ENCODE measurements at regions not wholly inside any gene's neighbourhood (a gene's known extent, or its start where the extent isn't known, plus 50 kb on each side); places are given as distances from the start of the nearest gene placed in this dataset.

DNA sequence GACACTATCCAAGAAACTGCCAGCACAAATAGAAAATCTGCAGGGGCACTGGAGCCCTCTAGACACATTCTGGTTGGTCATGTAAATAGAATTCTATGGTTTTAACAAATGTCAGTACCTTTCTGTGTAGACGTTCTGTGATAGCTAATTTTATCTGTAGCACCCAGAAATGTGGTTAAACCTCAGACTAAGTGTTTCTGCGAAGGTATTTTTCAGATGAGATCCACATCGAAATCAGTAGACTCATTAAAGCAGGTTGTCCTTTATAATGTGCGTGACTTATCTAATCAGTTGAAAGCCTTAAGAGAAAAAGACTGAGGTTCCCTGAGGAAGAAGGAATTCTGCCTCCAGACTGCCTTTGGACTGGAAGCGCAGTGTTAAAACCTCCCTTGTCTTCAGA lies 922.9 kb downstream of the EFNB2 start:
- no peak for DNase-seq
- H3K4me1 ChIP-seq, result peaks cover 0 to 25% (median 8%) of the 10 kb centered on the region in 4 donors
- H3K4me3 ChIP-seq, result no peak overlapping the region
- no peak overlapping the region for H3K27ac ChIP-seq
- no peaks in the 10 kb centered on the region for H3K9me3 ChIP-seq
- no peaks in the 10 kb centered on the region for H3K27me3 ChIP-seq
- no peaks in the 10 kb centered on the region for H3K36me3 ChIP-seq
- TF ChIP-seq, protein P1, sequence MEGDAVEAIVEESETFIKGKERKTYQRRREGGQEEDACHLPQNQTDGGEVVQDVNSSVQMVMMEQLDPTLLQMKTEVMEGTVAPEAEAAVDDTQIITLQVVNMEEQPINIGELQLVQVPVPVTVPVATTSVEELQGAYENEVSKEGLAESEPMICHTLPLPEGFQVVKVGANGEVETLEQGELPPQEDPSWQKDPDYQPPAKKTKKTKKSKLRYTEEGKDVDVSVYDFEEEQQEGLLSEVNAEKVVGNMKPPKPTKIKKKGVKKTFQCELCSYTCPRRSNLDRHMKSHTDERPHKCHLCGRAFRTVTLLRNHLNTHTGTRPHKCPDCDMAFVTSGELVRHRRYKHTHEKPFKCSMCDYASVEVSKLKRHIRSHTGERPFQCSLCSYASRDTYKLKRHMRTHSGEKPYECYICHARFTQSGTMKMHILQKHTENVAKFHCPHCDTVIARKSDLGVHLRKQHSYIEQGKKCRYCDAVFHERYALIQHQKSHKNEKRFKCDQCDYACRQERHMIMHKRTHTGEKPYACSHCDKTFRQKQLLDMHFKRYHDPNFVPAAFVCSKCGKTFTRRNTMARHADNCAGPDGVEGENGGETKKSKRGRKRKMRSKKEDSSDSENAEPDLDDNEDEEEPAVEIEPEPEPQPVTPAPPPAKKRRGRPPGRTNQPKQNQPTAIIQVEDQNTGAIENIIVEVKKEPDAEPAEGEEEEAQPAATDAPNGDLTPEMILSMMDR (IDR thresholded peaks at IDR 0.05), result no peak
- intact Hi-C loops (cut with DNase I; ENCODE audit: low total_unique reads), result no loop called here

DNA sequence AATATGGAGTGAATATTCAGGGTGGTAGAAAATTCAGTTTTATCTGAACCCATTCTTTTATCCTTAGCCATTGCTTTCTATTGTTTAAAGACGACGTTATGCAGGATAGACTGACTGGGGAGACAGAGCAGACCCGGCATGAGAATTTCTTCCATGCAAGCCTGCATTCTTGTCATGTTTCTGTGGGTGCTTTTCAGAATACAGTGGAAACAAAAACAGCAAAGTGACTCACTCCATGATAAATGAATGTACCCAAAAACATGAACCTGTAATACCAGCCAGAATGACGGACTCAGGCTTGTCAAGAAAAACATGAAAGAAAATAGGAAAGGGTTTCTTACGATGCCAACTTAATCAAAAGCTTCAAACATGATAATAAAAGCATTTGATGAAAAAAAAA lies 924.0 kb downstream of the EFNB2 start:
- TF ChIP-seq, protein P1 (IDR thresholded peaks at IDR 0.05), result no peak
- Histone ChIP-seq H3K4me3 (no peak overlapping the region), H3K27me3 (no peaks in the 10 kb centered on the region), H3K4me1 (peaks cover 0 to 24% (median 8%) of the 10 kb centered on the region in 4 donors), H3K9me3 (no peaks in the 10 kb centered on the region), H3K36me3 (no peaks in the 10 kb centered on the region), H3K27ac (no peak overlapping the region)
- no peak for DNase-seq
- intact Hi-C loops (cut with DNase I; ENCODE audit: low total_unique reads), result no loop called here

DNA sequence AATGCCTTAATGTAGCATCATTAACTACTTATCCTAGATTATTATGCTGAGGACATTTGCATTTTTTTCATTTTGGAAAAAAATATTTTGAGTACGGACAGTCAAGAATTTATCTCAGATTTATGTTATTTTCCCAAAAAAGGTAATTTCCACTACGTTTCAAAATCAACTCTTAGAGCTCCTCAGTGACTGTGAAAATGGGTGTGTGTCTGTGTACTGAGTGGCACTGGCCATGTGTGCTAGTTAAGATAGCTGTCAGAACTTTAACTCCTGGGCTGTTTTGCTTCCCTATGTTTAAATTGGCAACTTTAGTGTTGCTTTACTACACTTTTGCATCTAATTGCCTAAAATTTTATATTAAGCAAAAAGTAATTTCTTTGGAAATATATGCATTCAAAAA lies 927.4 kb downstream of the EFNB2 start:
- Histone ChIP-seq H3K4me3 (no peak overlapping the region), H3K9me3 (no peaks in the 10 kb centered on the region), H3K27ac (no peak overlapping the region), H3K36me3 (no peaks in the 10 kb centered on the region), H3K27me3 (no peaks in the 10 kb centered on the region), H3K4me1 (peaks cover 0 to 15% (median 8%) of the 10 kb centered on the region in 4 donors)
- TF ChIP-seq, protein P1 (IDR thresholded peaks at IDR 0.05), result no peak
- no peak for DNase-seq
- intact Hi-C loops (cut with DNase I; ENCODE audit: low total_unique reads), result no loop called here

DNA sequence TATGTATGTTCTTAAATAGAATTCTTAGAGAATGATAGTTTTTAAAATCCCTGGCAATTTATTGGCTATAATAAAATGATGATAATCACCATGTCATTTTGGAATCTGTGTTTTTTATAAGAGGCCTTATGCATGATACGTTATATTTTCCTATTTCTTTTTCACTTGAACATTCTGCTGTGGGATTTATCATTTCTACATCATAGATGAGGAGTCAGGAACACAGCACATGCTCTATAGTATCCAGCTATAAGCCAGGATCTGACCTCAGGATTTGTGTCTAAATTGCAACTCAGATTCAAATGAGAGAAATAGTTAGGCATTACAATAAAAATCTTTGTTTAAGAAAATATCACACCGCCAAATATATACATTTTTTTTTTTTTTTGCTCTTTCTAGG lies 928.0 kb downstream of the EFNB2 start:
- TF ChIP-seq, protein P1 (IDR thresholded peaks at IDR 0.05), result no peak
- Histone ChIP-seq H3K9me3 (no peaks in the 10 kb centered on the region), H3K4me1 (peaks cover 0 to 15% (median 8%) of the 10 kb centered on the region in 4 donors), H3K27me3 (no peaks in the 10 kb centered on the region), H3K36me3 (no peaks in the 10 kb centered on the region), H3K4me3 (no peak overlapping the region), H3K27ac (no peak overlapping the region)
- no peak for DNase-seq
- intact Hi-C loops (cut with DNase I; ENCODE audit: low total_unique reads), result no loop called here

DNA sequence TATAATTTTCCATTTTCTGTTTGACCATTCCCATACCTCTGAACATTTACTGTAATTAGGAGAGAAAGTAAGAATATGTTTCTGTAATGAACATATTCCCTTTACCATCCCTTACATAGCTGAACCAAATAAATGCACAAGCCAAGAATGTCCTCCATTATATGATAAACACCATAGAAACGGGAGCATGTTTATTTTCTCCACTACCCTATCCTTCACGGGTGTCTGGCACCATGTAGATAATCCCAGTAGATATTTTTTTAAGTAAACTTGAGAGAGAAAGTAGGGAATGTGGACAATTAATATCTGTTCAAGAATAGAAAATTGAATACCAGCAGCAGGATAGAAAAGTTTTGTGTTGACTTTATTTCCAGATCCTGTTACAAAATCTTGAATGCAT lies 928.4 kb downstream of the EFNB2 start:
- no peaks in the 10 kb centered on the region for H3K9me3 ChIP-seq
- no peak overlapping the region for H3K27ac ChIP-seq
- TF ChIP-seq, protein P1 (IDR thresholded peaks at IDR 0.05), result no peak
- no peak overlapping the region for H3K4me3 ChIP-seq
- DNase-seq, result no peak
- intact Hi-C loops (cut with DNase I; ENCODE audit: low total_unique reads), result no loop called here
- H3K36me3 ChIP-seq, result no peaks in the 10 kb centered on the region
- H3K4me1 ChIP-seq, result peaks cover 0 to 11% (median 5%) of the 10 kb centered on the region in 4 donors
- H3K27me3 ChIP-seq, result no peaks in the 10 kb centered on the region
